ENCODE measurements at regions not wholly inside any gene's neighbourhood (a gene's known extent, or its start where the extent isn't known, plus 50 kb on each side); places are given as distances from the start of the nearest gene placed in this dataset.
A peak's percentile ranks its signal among the peaks of the same experiment; 100 is the strongest.
"Not testable (repeated sequence)": the region's sequence is repeated elsewhere in the genome, so short reads cannot be mapped to it uniquely, and the experiment has no call there.

DNA sequence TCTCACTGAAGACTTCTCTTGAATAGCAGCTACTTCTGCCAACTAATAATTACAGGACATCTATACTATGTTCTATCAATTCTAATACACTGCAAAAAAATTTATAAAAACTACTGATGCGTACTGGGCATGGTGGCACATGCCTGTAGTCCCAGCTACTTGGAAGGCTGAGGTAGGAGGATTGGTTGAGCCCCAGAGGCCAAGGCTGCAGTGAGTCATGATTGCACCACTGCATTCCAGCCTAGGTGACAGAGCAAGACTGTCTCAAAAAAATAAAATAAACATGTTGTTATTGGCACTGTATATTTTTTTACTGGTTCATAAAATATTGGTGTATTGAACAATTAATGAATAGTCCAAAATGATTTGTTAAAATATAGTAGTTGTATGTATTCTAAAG is 97.0 kb upstream of the NAA35 start:
- H2AFZ ChIP-seq (ENCODE audit: low read depth, low read length, poor library complexity, severe bottlenecking); H3K4me1 ChIP-seq (ENCODE audit: control insufficient read depth in 1 of 2, insufficient read depth in 2 of 2, low read length in 2 of 2); H3K9me3 ChIP-seq (ENCODE audit: control insufficient read depth in 1 of 2, insufficient read depth in 1 of 2, low read depth in 1 of 2, low read length in 2 of 2); H3K9ac ChIP-seq (ENCODE audit: low read length); H3K36me3 ChIP-seq (ENCODE audit: control insufficient read depth in 1 of 2, insufficient read depth in 2 of 2, low read length in 2 of 2); BruUV-seq (replicated peaks); CTCF ChIA-PET; RAD21 ChIA-PET (ENCODE audit: low non-redundant PET in 1 of 2, low total read pairs in 2 of 2, uncharacterized antibody in 2 of 2, unreplicated experiment in 2 of 2); H3K79me2 ChIP-seq (ENCODE audit: insufficient read depth, low read length); H3K4me3 ChIP-seq (replicated peaks in 1 of 2; ENCODE audit: low read depth in 1 of 2, low read length in 2 of 2); H4K20me1 ChIP-seq (ENCODE audit: insufficient read depth); H3K27me3 ChIP-seq (ENCODE audit: insufficient read depth, low read length); POLR2A ChIA-PET; DNase-seq (ENCODE audit: low read depth, low spot score); H3K27ac ChIP-seq (ENCODE audit: low read depth, low read length); H3K9me2 ChIP-seq (ENCODE audit: insufficient read depth); intact Hi-C loops (cut with micrococcal nuclease): not testable (repeated sequence)
- peak; percentile 74 for ATAC-seq
- TF ChIP-seq CEBPB (IDR thresholded peaks at IDR 0.05; ENCODE audit: low read depth) (peak; percentile 49; the same call in 1 of the 2 replicates), FOSL1 (IDR thresholded peaks at IDR 0.05; ENCODE audit: low read depth) (peak; percentile 41; the same call in 1 of the 2 replicates)
- peak overlapping the region; percentile 32; the same call in 1 of the 2 replicates for H3K4me2 ChIP-seq (ENCODE audit: low read length)

- H3K36me3 ChIP-seq (ENCODE audit: control insufficient read depth in 1 of 2, insufficient read depth in 2 of 2, low read length in 2 of 2); H3K27me3 ChIP-seq (ENCODE audit: insufficient read depth, low read length); CTCF ChIA-PET; POLR2A ChIA-PET; H4K20me1 ChIP-seq (ENCODE audit: insufficient read depth); DNase-seq (ENCODE audit: low read depth, low spot score); BruUV-seq (replicated peaks); RAD21 ChIA-PET (ENCODE audit: low non-redundant PET in 1 of 2, low total read pairs in 2 of 2, uncharacterized antibody in 2 of 2, unreplicated experiment in 2 of 2); ATAC-seq; H3K9me2 ChIP-seq (ENCODE audit: insufficient read depth); H3K27ac ChIP-seq (ENCODE audit: low read depth, low read length); H3K4me1 ChIP-seq (ENCODE audit: control insufficient read depth in 1 of 2, insufficient read depth in 2 of 2, low read length in 2 of 2); H3K4me2 ChIP-seq (ENCODE audit: low read length); H3K9me3 ChIP-seq (ENCODE audit: control insufficient read depth in 1 of 2, insufficient read depth in 1 of 2, low read depth in 1 of 2, low read length in 2 of 2); H3K79me2 ChIP-seq (ENCODE audit: insufficient read depth, low read length); H3K9ac ChIP-seq (ENCODE audit: low read length); H3K4me3 ChIP-seq (replicated peaks in 1 of 2; ENCODE audit: low read depth in 1 of 2, low read length in 2 of 2); intact Hi-C loops (cut with micrococcal nuclease); H2AFZ ChIP-seq (ENCODE audit: low read depth, low read length, poor library complexity, severe bottlenecking): not testable (repeated sequence)
Observed at GRCh38 chr9:85847782-85848181, 93.2 kb upstream of the NAA35 start.

DNA sequence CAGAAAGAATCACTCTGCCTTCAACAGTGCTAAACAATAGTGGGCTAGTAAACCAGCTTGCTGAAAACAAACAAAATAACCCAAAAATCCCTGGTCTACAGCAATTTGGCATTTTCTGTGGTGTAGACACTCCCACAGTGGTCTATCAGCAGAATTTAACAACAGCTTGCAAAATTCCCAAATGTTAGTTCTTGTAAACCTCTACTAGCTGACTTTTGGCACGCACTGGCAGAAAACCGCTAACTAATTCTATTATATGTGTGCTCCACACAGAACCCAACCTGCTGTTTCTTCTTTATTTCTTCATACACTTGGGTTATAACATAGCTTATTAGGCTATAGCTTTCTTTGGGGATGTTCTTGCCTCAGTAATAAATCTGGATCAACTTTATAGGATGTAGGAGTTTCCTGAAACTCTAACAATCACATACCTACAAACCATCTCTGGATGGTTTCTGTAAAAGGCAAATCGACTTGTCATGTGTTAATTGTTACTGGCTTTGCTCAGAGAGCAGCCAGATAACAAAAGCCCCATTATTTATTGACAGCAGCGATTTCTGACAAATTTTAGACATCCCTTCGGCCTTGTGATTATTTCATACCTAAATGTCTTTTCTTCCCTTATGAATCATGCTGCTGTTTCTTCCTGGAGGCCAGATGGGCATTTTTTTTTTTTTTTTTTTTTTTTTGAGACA is 82.7 kb upstream of the NAA35 start:
- no peak overlapping the region for H2AFZ ChIP-seq (ENCODE audit: low read depth, low read length, poor library complexity, severe bottlenecking)
- no peaks in the 10 kb centered on the region for H4K20me1 ChIP-seq (ENCODE audit: insufficient read depth)
- TF ChIP-seq CEBPB (IDR thresholded peaks at IDR 0.05; ENCODE audit: low read depth) (no peak), ZFX (IDR thresholded peaks at IDR 0.05) (no peak), SP1 (IDR thresholded peaks at IDR 0.05; ENCODE audit: low read depth) (no peak), EZH2 (IDR thresholded peaks at IDR 0.05) (no peak), CBX3 (IDR thresholded peaks at IDR 0.05; ENCODE audit: low read depth) (no peak), MAX (IDR thresholded peaks at IDR 0.05) (no peak)
- no peaks in the 10 kb centered on the region; a peak in 1 of 4 replicates for H3K36me3 ChIP-seq (ENCODE audit: control insufficient read depth in 1 of 2, insufficient read depth in 2 of 2, low read length in 2 of 2)
- ChIA-PET CTCF (no interaction called here), POLR2A (no interaction called here), RAD21 (ENCODE audit: low non-redundant PET in 1 of 2, low total read pairs in 2 of 2, uncharacterized antibody in 2 of 2, unreplicated experiment in 2 of 2) (no interaction called here)
- DNase-seq (ENCODE audit: low read depth, low spot score) = no peak
- peaks cover 15 to 16% of the 10 kb centered on the region in 2 experiments for H3K4me1 ChIP-seq (ENCODE audit: control insufficient read depth in 1 of 2, insufficient read depth in 2 of 2, low read length in 2 of 2)
- H3K9ac ChIP-seq (ENCODE audit: low read length) = no peak overlapping the region
- intact Hi-C loops (cut with micrococcal nuclease) = no loop called here
- H3K27me3 ChIP-seq (ENCODE audit: insufficient read depth, low read length) = no peaks in the 10 kb centered on the region
- no peaks in the 10 kb centered on the region for H3K9me2 ChIP-seq (ENCODE audit: insufficient read depth)
- no peak for ATAC-seq
- BruUV-seq (replicated peaks) = no TSS peak
- H3K4me2 ChIP-seq (ENCODE audit: low read length) = no peak overlapping the region
- H3K79me2 ChIP-seq (ENCODE audit: insufficient read depth, low read length) = no peaks in the 10 kb centered on the region
- H3K4me3 ChIP-seq (replicated peaks in 1 of 2; ENCODE audit: low read depth in 1 of 2, low read length in 2 of 2) = no peak overlapping the region
- H3K9me3 ChIP-seq (ENCODE audit: control insufficient read depth in 1 of 2, insufficient read depth in 1 of 2, low read depth in 1 of 2, low read length in 2 of 2) = no peaks in the 10 kb centered on the region
- H3K27ac ChIP-seq (ENCODE audit: low read depth, low read length) = no peak overlapping the region

Data from HCT116 (cell line).